H1 (cell line): ENCODE measurements at regions not wholly inside any gene's neighbourhood (a gene's known extent, or its start where the extent isn't known, plus 50 kb on each side); places are given as distances from the start of the nearest gene placed in this dataset.

Source experiments
- CTCF ChIA-PET: fragments of 300-600 bp; sonication (Branson Sonifier 250); formaldehyde crosslinking; loops from one replicate; lab custom pipeline; 2021; ENCODE audit not compliant: partially characterized antibody; lab: Charles Lee
- POLR2A ChIA-PET: fragments of 300-600 bp; sonication (Branson Sonifier 250); formaldehyde crosslinking; loops from one replicate; lab custom pipeline; 2021; ENCODE audit warnings: inconsistent platforms; ENCODE audit not compliant: partially characterized antibody; lab: Charles Lee
- DNase-seq, 2 experiments: peaks; one replicate each; pipeline versions ENCODE4 v3.0.0 to v3.0.0-alpha.2; 2010 to 2022; ENCODE audit warnings: low spot score in 2 of 2, low read depth in 1 of 2, mixed read lengths in 1 of 2
- FAIRE-seq: peaks from 2 replicates; lab custom pipeline; 2011; peaks lifted over from hg19 to GRCh38; lab: Jason Lieb, UNC
- H2AFZ ChIP-seq: 2 replicates; pipeline ENCODE4 v1.8.1; 2012; ENCODE audit warnings: low read length, inconsistent platforms
- H2AK5ac ChIP-seq: 2 replicates; pipeline ENCODE4 v1.6.1; 2013; ENCODE audit warnings: low read depth, low read length
- H2BK120ac ChIP-seq: replicated peaks from 2 replicates; pipeline ENCODE3; 2013; ENCODE audit warnings: low read depth, low read length, inconsistent platforms
- H2BK12ac ChIP-seq: 2 replicates; pipeline ENCODE4 v1.6.1; 2013; ENCODE audit warnings: low read depth, low read length
- H2BK15ac ChIP-seq: 2 replicates; pipeline ENCODE4 v1.6.1; 2013; ENCODE audit warnings: low read length
- H2BK20ac ChIP-seq: 2 replicates; pipeline ENCODE4 v1.6.1; 2013; ENCODE audit warnings: low read length
- H2BK5ac ChIP-seq: 2 replicates; pipeline ENCODE4 v1.6.1; 2013; ENCODE audit warnings: low read depth, low read length
- H3K14ac ChIP-seq: 2 replicates; pipeline ENCODE4 v1.6.1; 2013; ENCODE audit warnings: inconsistent platforms; ENCODE audit not compliant: insufficient read length
- H3K18ac ChIP-seq: 2 replicates; pipeline ENCODE4 v1.6.1; 2013; ENCODE audit warnings: low read length; ENCODE audit errors: extremely low read depth
- H3K23ac ChIP-seq: 2 replicates; pipeline ENCODE4 v1.6.1; 2013; ENCODE audit warnings: inconsistent platforms; ENCODE audit not compliant: insufficient read length
- H3K23me2 ChIP-seq: 2 replicates; pipeline ENCODE4 v1.6.1; 2013; ENCODE audit warnings: low read depth, low read length
- H3K27ac ChIP-seq: 2 replicates; pipeline ENCODE4 v1.6.1; 2011; ENCODE audit warnings: low read depth, low read length, inconsistent platforms
- H3K27me3 ChIP-seq, 4 experiments: replicated peaks in 1 of 4; 1 replicate in 1 of 4; 2 replicates in 3 of 4; pipeline versions ENCODE4 v1.6.1 to v1.8.1; 2011 to 2013; ENCODE audit warnings: low read length in 3 of 4, mild to moderate bottlenecking in 3 of 4, inconsistent platforms in 2 of 4, mixed read lengths in 2 of 4, moderate library complexity in 1 of 4; ENCODE audit not compliant: control insufficient read depth in 3 of 4, insufficient read depth in 3 of 4; ENCODE audit errors: extremely low read depth in 1 of 4
- H3K36me3 ChIP-seq, 4 experiments: 2 replicates each; pipeline versions ENCODE4 v1.6.1 to v1.8.1; 2011 to 2013; ENCODE audit warnings: mild to moderate bottlenecking in 4 of 4, low read length in 3 of 4, moderate library complexity in 2 of 4, control low read depth in 1 of 4, inconsistent platforms in 1 of 4; ENCODE audit not compliant: insufficient read depth in 4 of 4, control insufficient read depth in 2 of 4
- H3K4ac ChIP-seq: replicated peaks from 2 replicates; pipeline ENCODE3; 2013; ENCODE audit warnings: low read length, low read depth, mixed read lengths, inconsistent platforms; ENCODE audit not compliant: insufficient read length
- H3K4me1 ChIP-seq, 4 experiments: replicated peaks in 1 of 4; 1 replicate in 1 of 4; 2 replicates in 3 of 4; pipeline versions ENCODE4 v1.6.1 to v1.8.1; 2011 to 2013; ENCODE audit warnings: low read length in 3 of 4, inconsistent platforms in 2 of 4, mixed read lengths in 1 of 4; ENCODE audit not compliant: insufficient read depth in 4 of 4, control insufficient read depth in 3 of 4
- H3K4me2 ChIP-seq, 2 experiments: 2 replicates each; pipeline versions ENCODE4 v1.6.1 to v1.8.1; 2011 to 2013; ENCODE audit warnings: low read depth in 2 of 2, low read length in 2 of 2, control low read depth in 1 of 2, inconsistent platforms in 1 of 2, mild to moderate bottlenecking in 1 of 2; ENCODE audit not compliant: insufficient read depth in 1 of 2
- H3K4me3 ChIP-seq, 4 experiments: fragments of 200-600, 300-600 bp in 1 of 4; sonication (generic), shearing (Covaris generic), sonication (Bioruptor Twin) in 1 of 4; 2 replicates each; pipeline versions ENCODE4 v1.5.1 to v1.8.1; 2011 to 2016; ENCODE audit warnings: low read length in 4 of 4, low read depth in 3 of 4, control low read depth in 2 of 4, inconsistent platforms in 2 of 4, mild to moderate bottlenecking in 2 of 4, mixed read lengths in 1 of 4, moderate library complexity in 1 of 4; ENCODE audit not compliant: insufficient read depth in 2 of 4; ENCODE audit errors: extremely low read depth in 1 of 4
- H3K56ac ChIP-seq: replicated peaks from 2 replicates; pipeline ENCODE3; 2013; ENCODE audit warnings: low read depth, mild to moderate bottlenecking, mixed read lengths, low read length, inconsistent platforms; ENCODE audit not compliant: insufficient read length
- H3K79me1 ChIP-seq: 2 replicates; pipeline ENCODE4 v1.6.1; 2013; ENCODE audit warnings: low read depth, low read length, control low read depth
- H3K79me2 ChIP-seq, 2 experiments: 2 replicates each; pipeline versions ENCODE4 v1.6.1 to v1.8.1; 2012 to 2013; ENCODE audit warnings: low read length in 2 of 2, mild to moderate bottlenecking in 2 of 2, inconsistent platforms in 1 of 2; ENCODE audit not compliant: insufficient read depth in 2 of 2, control insufficient read depth in 1 of 2
- H3K9ac ChIP-seq, 4 experiments: replicated peaks in 1 of 4; 1 replicate in 1 of 4; 2 replicates in 3 of 4; pipeline versions ENCODE4 v1.6.1 to v1.8.1; 2011 to 2013; ENCODE audit warnings: low read depth in 3 of 4, low read length in 3 of 4, control low read depth in 2 of 4, mild to moderate bottlenecking in 2 of 4, moderate library complexity in 2 of 4, inconsistent platforms in 1 of 4; ENCODE audit errors: extremely low read depth in 1 of 4
- H3K9me3 ChIP-seq, 2 experiments: 2 replicates each; pipeline versions ENCODE4 v1.6.1 to v1.8.1; 2012 to 2013; ENCODE audit warnings: mild to moderate bottlenecking in 2 of 2, moderate library complexity in 2 of 2, control low read depth in 1 of 2, inconsistent platforms in 1 of 2, low read depth in 1 of 2, low read length in 1 of 2, mixed read lengths in 1 of 2; ENCODE audit not compliant: insufficient read depth in 2 of 2
- H4K20me1 ChIP-seq, 2 experiments: replicated peaks in 1 of 2; 2 replicates each; pipeline versions ENCODE3 to v1.8.1; 2011 to 2013; ENCODE audit warnings: inconsistent platforms in 2 of 2, low read length in 2 of 2, mild to moderate bottlenecking in 1 of 2; ENCODE audit not compliant: insufficient read depth in 2 of 2, control insufficient read depth in 1 of 2
- H4K5ac ChIP-seq: 2 replicates; pipeline ENCODE4 v1.6.1; 2013; ENCODE audit warnings: low read length, low read depth, mixed read lengths, inconsistent platforms; ENCODE audit not compliant: insufficient read length
- H4K8ac ChIP-seq: 2 replicates; pipeline ENCODE4 v1.8.0; 2013; ENCODE audit warnings: mild to moderate bottlenecking, moderate library complexity, low read length, inconsistent platforms; ENCODE audit not compliant: insufficient read depth; ENCODE audit errors: extremely low read depth
- H4K91ac ChIP-seq: replicated peaks from 2 replicates; pipeline ENCODE3; 2013; ENCODE audit warnings: low read length, mixed read lengths, inconsistent platforms; ENCODE audit not compliant: insufficient read length
- BACH1 ChIP-seq: IDR thresholded peaks from 2 replicates; pipeline ENCODE4 v1.6.1; 2012; ENCODE audit warnings: low read length, improper control_type of control experiment
- CREB1 ChIP-seq: IDR thresholded peaks from 2 replicates; pipeline ENCODE4 v1.6.1; 2012; ENCODE audit warnings: inconsistent platforms
- EZH2 ChIP-seq: fragments of 200-600 bp; sonication (generic); IDR thresholded peaks from 2 replicates; pipeline ENCODE4 v1.7.1; 2012; ENCODE audit warnings: low read depth, mild to moderate bottlenecking, moderate library complexity, low read length, inconsistent platforms; ENCODE audit not compliant: severe bottlenecking
- GTF2F1 ChIP-seq: IDR thresholded peaks from 2 replicates; pipeline ENCODE4 v1.6.1; 2012; ENCODE audit warnings: low read depth, low read length, improper control_type of control experiment, borderline replicate concordance
- HDAC2 ChIP-seq, 2 experiments: fragments of 300-600 bp in 1 of 2; sonication (generic) in 1 of 2; IDR thresholded peaks; 2 replicates each; pipeline ENCODE4 v1.6.1; 2011 to 2012; ENCODE audit warnings: low read depth in 2 of 2, low read length in 2 of 2, mild to moderate bottlenecking in 2 of 2, moderate library complexity in 2 of 2, borderline replicate concordance in 1 of 2, inconsistent platforms in 1 of 2
- HDAC6 ChIP-seq: IDR thresholded peaks from one replicate; pipeline ENCODE4 v1.7.1; 2012; ENCODE audit warnings: low read depth, mild to moderate bottlenecking, inconsistent platforms, low read length, moderate library complexity
- MAX ChIP-seq: IDR thresholded peaks from 2 replicates; pipeline ENCODE4 v1.6.1; 2012; ENCODE audit warnings: inconsistent platforms
- POLR2A ChIP-seq, 2 experiments: IDR thresholded peaks; 1 replicate in 1 of 2; 2 replicates in 1 of 2; pipeline ENCODE4 v1.6.1; 2011; ENCODE audit warnings: low read depth in 2 of 2, low read length in 2 of 2, mild to moderate bottlenecking in 2 of 2; ENCODE audit errors: control extremely low read depth in 1 of 2
- SIRT6 ChIP-seq: IDR thresholded peaks from one replicate; pipeline ENCODE4 v1.7.1; 2012; ENCODE audit warnings: low read length, inconsistent platforms
- SIX5 ChIP-seq: IDR thresholded peaks from 2 replicates; pipeline ENCODE4 v1.6.1; 2011; ENCODE audit warnings: mild to moderate bottlenecking, low read depth, low read length
- SP4 ChIP-seq: IDR thresholded peaks from 2 replicates; pipeline ENCODE4 v1.6.1; 2012; ENCODE audit warnings: low read length, inconsistent platforms
- SRF ChIP-seq: IDR thresholded peaks from 2 replicates; pipeline ENCODE4 v1.6.1; 2011; ENCODE audit warnings: mild to moderate bottlenecking, low read depth, low read length, moderate library complexity
- WGBS, 2 experiments: shearing (Covaris generic) in 1 of 2; methylation state at CpG; one replicate each; pipeline versions ENCODE4 v1.1.6 to v1.1.7; 2013 to 2015; ENCODE audit warnings: low lambda C conversion rate in 2 of 2, mixed read lengths in 2 of 2, inconsistent platforms in 1 of 2, low coverage in 1 of 2, missing lambda C conversion rate in 1 of 2; ENCODE audit not compliant: insufficient replicate concordance in 2 of 2, insufficient coverage in 1 of 2, insufficient read length in 1 of 2; ENCODE audit errors: extremely low coverage in 1 of 2, missing lambda C conversion rate in 1 of 2; 5-methylcytosine and 5-hydroxymethylcytosine counted together

- Histone ChIP-seq H2BK20ac (no peak overlapping the region), H3K4ac (no peak overlapping the region), H4K5ac (no peak overlapping the region), H3K79me1 (no peaks in the 10 kb centered on the region), H3K9me3 (no peaks in the 10 kb centered on the region), H3K23ac (no peak overlapping the region), H3K9ac (no peak overlapping the region), H4K91ac (no peak overlapping the region), H3K18ac (no peak overlapping the region), H3K4me3 (no peak overlapping the region), H3K27me3 (no peaks in the 10 kb centered on the region), H2BK15ac (no peak overlapping the region), H2AFZ (no peak overlapping the region), H2AK5ac (no peak overlapping the region), H4K8ac (no peak overlapping the region), H3K79me2 (no peaks in the 10 kb centered on the region), H4K20me1 (no peaks in the 10 kb centered on the region), H3K14ac (no peak overlapping the region), H2BK5ac (no peak overlapping the region), H3K56ac (no peak overlapping the region), H3K4me2 (no peak overlapping the region), H3K27ac (no peak overlapping the region), H3K23me2 (no peaks in the 10 kb centered on the region), H3K36me3 (no peaks in the 10 kb centered on the region), H2BK12ac (no peak overlapping the region), H3K4me1 (peaks cover 0 to 3% (median 1%) of the 10 kb centered on the region in 4 experiments; a peak in 2 of 7 replicates), H2BK120ac (no peak overlapping the region)
- FAIRE-seq (no peak), DNase-seq (no peak)
- 89% methylated on average over 2 of the region's 2 CpGs; no CpG with 5 or more reads in 1 of the 2 experiments for WGBS, 2 experiments
- CTCF ChIA-PET: no interaction called here
- POLR2A ChIA-PET: no interaction called here
- no peak for TF ChIP-seq GTF2F1
- no peak for TF ChIP-seq SIX5
- TF ChIP-seq MAX: no peak
- no peak for TF ChIP-seq CREB1
- TF ChIP-seq EZH2: no peak
- TF ChIP-seq SIRT6: no peak
- TF ChIP-seq BACH1: no peak
- TF ChIP-seq HDAC2 (IDR thresholded peaks at IDR 0.05; ENCODE audit: borderline replicate concordance in 1 of 2, low read depth in 2 of 2, low read length in 2 of 2): no peak
- no peak for TF ChIP-seq SP4
- no peak for TF ChIP-seq HDAC6
- no peak for TF ChIP-seq POLR2A (IDR thresholded peaks at IDR 0.05; ENCODE audit: control extremely low read depth in 1 of 2, low read depth in 2 of 2, low read length in 2 of 2)
- TF ChIP-seq SRF: no peak
Observed at GRCh38 chr4:178105242-178105641, 663.0 kb upstream of the AGA start.
